IPS DF 6.9 (cell line): ENCODE measurements at regions not wholly inside any gene's neighbourhood (a gene's known extent, or its start where the extent isn't known, plus 50 kb on each side); places are given as distances from the start of the nearest gene placed in this dataset.

Source experiments
- DNase-seq: peaks from one replicate; pipeline ENCODE4 v3.0.0-alpha.2; 2013; ENCODE audit warnings: low read depth, low spot score
- H3K27ac ChIP-seq: one replicate; pipeline ENCODE4 v1.5.1; 2013; ENCODE audit warnings: low read length, control low read depth
- H3K27me3 ChIP-seq: 2 replicates; pipeline ENCODE4 v1.6.1; 2013; ENCODE audit warnings: mild to moderate bottlenecking, low read length; ENCODE audit not compliant: control insufficient read depth, insufficient read depth
- H3K36me3 ChIP-seq: 2 replicates; pipeline ENCODE4 v1.6.1; 2013; ENCODE audit warnings: low read length; ENCODE audit not compliant: control insufficient read depth, insufficient read depth
- H3K4me1 ChIP-seq: 2 replicates; pipeline ENCODE4 v1.6.1; 2013; ENCODE audit warnings: low read length; ENCODE audit not compliant: control insufficient read depth, insufficient read depth
- H3K4me3 ChIP-seq: 2 replicates; pipeline ENCODE4 v1.5.1; 2013; ENCODE audit warnings: mild to moderate bottlenecking, low read length
- H3K9me3 ChIP-seq: 2 replicates; pipeline ENCODE4 v1.6.1; 2013; ENCODE audit warnings: low read length, inconsistent platforms; ENCODE audit not compliant: control insufficient read depth, insufficient read depth
- WGBS: extraction: QIAGEN DNeasy Blood & Tissue Kit; methylation state at CpG from one replicate; pipeline ENCODE4 v1.1.7; 2013; ENCODE audit warnings: mixed read lengths, missing lambda C conversion rate; ENCODE audit not compliant: insufficient read length, insufficient coverage; 5-methylcytosine and 5-hydroxymethylcytosine counted together

DNA sequence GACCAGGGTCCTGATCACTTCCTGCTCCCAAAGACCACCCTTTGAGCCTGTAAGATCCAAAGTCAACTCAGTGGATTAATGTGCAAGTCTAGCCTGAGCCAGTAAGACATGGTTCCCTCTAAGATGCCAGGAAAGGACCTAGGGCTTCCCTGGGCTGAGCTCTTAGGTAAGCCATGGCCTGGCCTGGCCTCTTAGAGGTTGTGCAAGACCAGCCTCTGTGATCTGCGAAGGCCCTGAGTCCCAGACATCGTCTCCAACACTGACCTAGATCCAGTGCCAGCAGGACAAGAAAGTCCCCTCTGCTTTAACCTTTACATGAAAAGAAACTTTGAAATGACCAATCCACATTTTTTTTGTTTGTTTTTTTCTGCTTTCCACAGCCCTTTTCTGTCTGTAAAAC lies 73.6 kb upstream of the CYP1B1 start:
- DNase-seq = no peak
- Histone ChIP-seq H3K27ac (no peak overlapping the region), H3K27me3 (no peaks in the 10 kb centered on the region), H3K36me3 (no peaks in the 10 kb centered on the region), H3K4me1 (0 out of 2 replicates have a peak, but pooled peaks cover 2% of the 10 kb centered on the region), H3K9me3 (no peaks in the 10 kb centered on the region), H3K4me3 (no peak overlapping the region)
- WGBS = no CpG with 5 or more reads among the region's 2 CpGs

DNA sequence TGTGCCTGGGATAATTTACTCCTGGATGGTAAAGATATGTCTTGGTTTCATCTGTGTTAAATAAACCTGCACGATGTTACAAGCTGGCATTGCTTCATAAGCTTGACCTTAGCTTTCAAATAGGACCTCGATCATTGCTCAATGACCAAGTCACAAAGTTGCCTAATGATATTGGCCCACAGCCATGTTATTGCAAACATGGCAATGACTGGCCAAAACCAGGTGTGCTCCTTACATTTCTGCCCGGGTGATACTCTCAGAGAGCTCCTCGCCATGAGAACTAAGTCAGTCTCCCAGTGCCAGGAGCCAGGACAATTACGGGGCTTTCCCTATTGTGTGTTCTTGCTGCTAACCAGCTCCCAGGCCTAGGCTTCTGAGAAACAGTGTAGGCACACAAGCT lies 72.5 kb upstream of the CYP1B1 start:
- H3K9me3 ChIP-seq = no peaks in the 10 kb centered on the region
- H3K27me3 ChIP-seq = no peaks in the 10 kb centered on the region
- no peak overlapping the region for H3K27ac ChIP-seq
- WGBS = no CpG with 5 or more reads among the region's 5 CpGs
- H3K4me1 ChIP-seq = 0 out of 2 replicates have a peak, but pooled peaks cover 2% of the 10 kb centered on the region
- H3K36me3 ChIP-seq = no peaks in the 10 kb centered on the region
- H3K4me3 ChIP-seq = no peak overlapping the region
- no peak for DNase-seq

DNA sequence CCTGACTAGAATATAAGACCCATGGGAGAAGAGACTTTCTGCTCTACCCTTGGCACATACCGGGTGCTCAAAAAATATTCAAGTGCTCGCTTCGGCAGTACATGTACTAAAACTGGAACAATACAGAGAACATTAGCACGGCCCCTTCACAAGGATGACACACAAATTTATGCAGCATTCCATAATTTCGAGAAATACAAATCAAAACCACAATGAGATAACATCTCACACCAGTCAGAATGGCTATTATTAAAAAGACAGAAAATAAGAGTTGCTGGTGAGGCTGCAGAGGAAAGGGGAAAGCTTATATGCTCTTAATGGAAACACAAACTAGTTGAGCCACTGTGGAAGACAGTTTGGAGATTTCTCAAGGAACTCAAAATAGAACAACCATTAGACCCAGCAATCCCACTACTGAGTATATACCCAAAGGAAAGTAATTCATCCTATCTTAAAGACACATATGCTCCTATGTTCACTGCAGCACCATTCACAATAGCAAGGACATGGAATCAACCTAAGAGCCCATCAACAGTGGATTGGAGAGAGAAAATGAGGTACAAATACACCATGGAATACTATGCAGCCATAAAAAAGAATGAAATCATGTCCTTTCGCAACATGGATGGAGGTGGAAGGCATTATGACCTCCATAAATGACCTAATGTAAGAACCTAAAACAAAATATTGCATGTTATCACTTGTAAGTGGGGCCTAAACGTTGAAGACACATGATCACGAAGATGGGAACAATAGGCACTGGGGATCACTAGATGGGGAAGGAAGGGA lies 71.6 kb upstream of the CYP1B1 start:
- no peak for DNase-seq
- no CpG with 5 or more reads among the region's 8 CpGs for WGBS
- Histone ChIP-seq H3K9me3 (no peaks in the 10 kb centered on the region), H3K27ac (no peak overlapping the region), H3K36me3 (no peaks in the 10 kb centered on the region), H3K4me1 (0 out of 2 replicates have a peak, but pooled peaks cover 2% of the 10 kb centered on the region), H3K4me3 (no peak overlapping the region), H3K27me3 (no peaks in the 10 kb centered on the region)

DNA sequence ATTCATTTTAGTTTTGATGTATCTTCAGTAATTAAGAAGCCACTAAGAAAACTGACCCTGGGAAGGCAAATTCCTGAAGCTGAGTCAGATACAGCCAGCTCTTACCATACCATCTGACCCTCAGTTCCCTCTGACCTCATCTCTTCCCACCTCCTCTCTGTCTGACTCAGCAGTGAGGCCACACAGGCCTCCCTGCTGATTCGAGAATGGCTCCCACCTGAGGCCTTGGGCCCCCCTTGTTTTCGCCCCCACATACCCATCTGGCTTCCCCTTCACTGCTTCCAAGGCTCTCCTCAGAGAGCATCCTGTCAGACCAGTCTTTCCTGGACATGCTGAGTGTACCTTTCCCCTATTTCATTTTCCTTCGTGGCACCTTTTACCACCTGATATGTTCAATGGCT lies 71.0 kb upstream of the CYP1B1 start:
- Histone ChIP-seq H3K4me1 (0 out of 2 replicates have a peak, but pooled peaks cover 2% of the 10 kb centered on the region), H3K4me3 (no peak overlapping the region)

DNA sequence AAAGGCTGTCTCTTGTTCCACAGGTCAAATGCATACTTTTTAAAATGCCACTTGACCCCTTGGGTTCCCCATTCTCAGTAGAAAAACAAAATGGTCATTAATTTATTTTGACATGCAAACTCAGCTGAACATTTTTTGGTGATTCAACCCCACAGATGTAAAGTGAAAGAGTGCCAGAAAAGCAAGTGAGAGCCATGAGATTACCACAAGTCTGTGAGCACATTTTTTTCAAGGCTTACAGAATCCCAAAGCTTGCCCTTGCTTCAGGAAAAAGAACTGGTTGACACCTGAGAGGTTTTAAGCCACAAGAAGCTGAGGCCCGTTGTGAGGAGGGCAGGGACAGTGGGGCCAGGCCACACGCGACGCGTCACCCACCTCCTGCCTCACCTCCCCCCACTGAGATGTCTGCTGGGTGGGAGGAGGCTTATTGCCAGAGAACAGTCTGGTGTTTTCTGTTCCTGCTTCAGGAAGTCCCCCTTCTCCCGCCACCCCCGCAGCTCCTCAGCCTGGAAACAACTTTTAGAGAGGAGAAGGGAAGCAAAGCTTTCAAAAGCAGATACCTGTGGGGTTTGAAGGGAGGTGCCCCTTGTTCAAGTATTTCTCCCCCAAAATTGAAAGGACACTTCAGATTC lies 70.4 kb upstream of the CYP1B1 start:
- Histone ChIP-seq H3K27ac (no peak overlapping the region), H3K9me3 (no peaks in the 10 kb centered on the region; the same call in 1 of the 2 replicates), H3K4me1 (0 out of 2 replicates have a peak, but pooled peaks cover 2% of the 10 kb centered on the region), H3K4me3 (no peak overlapping the region), H3K27me3 (no peaks in the 10 kb centered on the region), H3K36me3 (no peaks in the 10 kb centered on the region)
- no peak for DNase-seq
- WGBS = no CpG with 5 or more reads among the region's 7 CpGs

More for the DNA sequence above, 71.0 kb upstream of the CYP1B1 start:
- H3K36me3 ChIP-seq = no peaks in the 10 kb centered on the region
- DNase-seq = no peak
- H3K9me3 ChIP-seq = no peaks in the 10 kb centered on the region
- no CpG with 5 or more reads among the region's 3 CpGs for WGBS
- H3K27me3 ChIP-seq = no peaks in the 10 kb centered on the region
- H3K27ac ChIP-seq = no peak overlapping the region

DNA sequence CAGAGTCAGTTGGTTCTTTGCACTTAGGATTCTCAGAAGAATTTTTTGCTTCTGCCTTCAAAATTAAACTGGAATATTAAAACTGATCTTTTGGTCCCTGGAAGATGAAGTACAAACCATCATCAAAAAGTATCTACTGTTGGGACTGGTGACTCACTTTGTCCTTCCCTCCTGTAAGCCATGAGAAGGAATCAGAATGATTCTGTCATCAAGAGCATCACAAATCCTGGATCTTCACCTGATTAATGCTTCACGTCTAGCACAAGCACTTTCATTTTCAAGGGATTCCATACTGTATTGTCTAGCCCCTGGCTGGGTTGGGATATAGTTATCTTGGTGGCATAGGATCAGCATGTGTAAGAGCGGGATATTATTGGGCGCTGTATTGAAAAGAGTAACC lies 69.3 kb upstream of the CYP1B1 start:
- no peak overlapping the region for H3K27ac ChIP-seq
- H3K4me1 ChIP-seq = 0 out of 2 replicates have a peak, but pooled peaks cover 2% of the 10 kb centered on the region
- DNase-seq = no peak
- no peaks in the 10 kb centered on the region for H3K36me3 ChIP-seq
- H3K27me3 ChIP-seq = no peaks in the 10 kb centered on the region
- no peaks in the 10 kb centered on the region; the same call in 1 of the 2 replicates for H3K9me3 ChIP-seq
- H3K4me3 ChIP-seq = no peak overlapping the region
- WGBS = no CpG with 5 or more reads among the region's 3 CpGs

DNA sequence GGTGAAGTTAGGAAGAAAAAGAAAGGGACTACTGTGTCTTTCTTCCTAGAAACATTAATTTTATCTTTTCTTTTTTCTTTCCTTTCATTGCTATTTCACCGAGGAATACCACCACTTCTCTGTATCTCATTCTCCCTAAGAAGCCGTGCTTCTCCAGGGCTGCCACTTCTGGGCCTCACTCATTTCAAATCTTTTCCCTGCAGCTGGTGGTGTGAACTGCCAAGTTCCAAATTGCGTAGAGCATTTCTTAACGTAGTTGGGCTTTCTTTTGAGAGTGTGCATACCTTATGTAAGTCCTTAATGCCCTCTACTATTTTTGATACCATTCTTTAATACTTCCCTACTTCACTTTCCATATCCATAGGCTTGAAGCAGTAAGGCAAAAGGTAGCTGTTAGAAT lies 66.7 kb upstream of the CYP1B1 start:
- WGBS = no CpG with 5 or more reads among the region's 4 CpGs
- Histone ChIP-seq H3K36me3 (no peaks in the 10 kb centered on the region), H3K4me1 (0 out of 2 replicates have a peak, but pooled peaks cover 2% of the 10 kb centered on the region), H3K27me3 (no peaks in the 10 kb centered on the region), H3K9me3 (peaks cover 1% of the 10 kb centered on the region; the same call in 1 of the 2 replicates), H3K4me3 (no peak overlapping the region), H3K27ac (no peak overlapping the region)
- DNase-seq = no peak

DNA sequence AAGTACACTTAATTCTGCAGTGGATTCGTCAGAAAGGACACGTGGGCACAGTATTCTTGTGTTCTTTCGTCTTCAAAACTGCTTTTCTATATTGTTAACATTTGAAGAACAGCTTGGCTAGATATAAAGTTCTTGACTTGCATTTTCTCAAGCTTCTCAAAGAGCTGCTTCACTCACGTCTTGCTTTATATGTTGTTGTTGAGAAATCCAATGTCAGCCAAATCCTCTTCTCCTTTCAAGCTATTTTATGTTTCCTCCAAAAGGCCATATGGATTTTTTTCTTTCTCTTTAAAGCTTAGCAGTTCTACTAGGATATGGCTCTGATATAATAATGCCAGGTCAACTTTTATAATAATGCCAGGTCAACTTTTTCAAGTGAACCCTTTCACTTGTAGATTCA lies 65.5 kb upstream of the CYP1B1 start:
- no peak for DNase-seq
- no CpG with 5 or more reads among the region's 4 CpGs for WGBS
- H3K9me3 ChIP-seq = peaks cover 1% of the 10 kb centered on the region; the same call in 1 of the 2 replicates
- H3K27me3 ChIP-seq = no peaks in the 10 kb centered on the region
- H3K4me3 ChIP-seq = no peak overlapping the region
- no peaks in the 10 kb centered on the region for H3K4me1 ChIP-seq
- H3K36me3 ChIP-seq = no peaks in the 10 kb centered on the region
- H3K27ac ChIP-seq = no peak overlapping the region

DNA sequence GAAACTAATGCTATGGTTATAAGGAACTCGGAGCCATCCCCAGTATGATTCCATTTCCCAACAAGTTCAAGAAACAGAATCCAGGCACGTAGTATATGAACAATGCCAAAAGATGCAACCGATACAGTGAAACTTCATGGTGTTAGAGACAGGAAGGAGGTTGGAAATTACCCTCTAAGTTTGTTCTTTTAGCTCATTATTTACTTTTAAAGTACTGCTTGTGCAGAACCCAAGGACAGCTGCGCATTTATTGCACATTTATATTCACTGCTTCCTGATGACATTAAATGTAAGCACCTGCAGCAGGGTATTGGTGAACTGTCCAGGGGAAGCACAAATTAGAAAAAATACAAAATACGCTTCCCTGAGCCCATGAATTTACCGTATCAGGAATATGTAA lies 63.0 kb upstream of the CYP1B1 start:
- Histone ChIP-seq H3K27me3 (no peaks in the 10 kb centered on the region), H3K4me1 (no peaks in the 10 kb centered on the region), H3K27ac (no peak overlapping the region), H3K36me3 (no peaks in the 10 kb centered on the region), H3K9me3 (peaks cover 1% of the 10 kb centered on the region; the same call in 1 of the 2 replicates), H3K4me3 (no peak overlapping the region)
- WGBS = no CpG with 5 or more reads among the region's 6 CpGs
- no peak for DNase-seq

DNA sequence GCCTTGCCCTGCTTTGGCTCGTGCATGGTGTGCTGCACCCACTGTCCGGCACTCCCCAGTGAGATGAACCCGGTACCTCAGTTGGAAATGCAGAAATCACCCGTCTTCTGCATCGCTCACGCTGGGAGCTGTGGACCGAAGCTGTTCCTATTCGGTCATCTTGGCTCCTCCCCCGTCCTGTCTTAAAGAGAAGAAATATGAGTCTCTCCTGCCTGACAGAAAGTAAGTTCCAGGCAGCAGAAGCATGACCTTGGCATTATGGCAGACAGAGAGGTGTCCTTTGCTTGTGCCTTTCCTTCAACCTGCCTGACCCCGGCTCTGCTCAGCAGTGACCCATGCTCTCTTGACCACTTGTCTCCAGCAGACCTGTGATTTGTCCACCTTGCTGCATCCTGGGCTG lies 62.5 kb upstream of the CYP1B1 start:
- Histone ChIP-seq H3K9me3 (peaks cover 1% of the 10 kb centered on the region; the same call in 1 of the 2 replicates), H3K27me3 (no peaks in the 10 kb centered on the region), H3K4me3 (no peak overlapping the region), H3K4me1 (no peaks in the 10 kb centered on the region), H3K27ac (no peak overlapping the region), H3K36me3 (no peaks in the 10 kb centered on the region)
- no CpG with 5 or more reads among the region's 10 CpGs for WGBS
- no peak for DNase-seq
